Calu3 (cell line): ENCODE measurements at regions not wholly inside any gene's neighbourhood (a gene's known extent, or its start where the extent isn't known, plus 50 kb on each side); places are given as distances from the start of the nearest gene placed in this dataset.

Experiments used
- BruUV-seq: library from RNA; stranded (reverse); fragments of 400-500 nt; replicated peaks from 2 replicates; lab custom pipeline; 2021; lab: Mats Ljungman, UMichigan
- CTCF ChIA-PET: fragments of 300-600 bp; sonication (Branson Sonifier 250); formaldehyde crosslinking; loops from one replicate; lab custom pipeline; 2022; ENCODE audit warnings: antibody characterized with exemption; lab: Charles Lee
- DNase-seq: peaks from one replicate; pipeline ENCODE4 v3.0.0; 2022
- H3K27ac Mint-ChIP-seq: one replicate; pipeline ENCODE4 v1.8.0; 2022; ENCODE audit warnings: mixed read lengths; ENCODE audit not compliant: unreplicated experiment
- H3K27me3 Mint-ChIP-seq: one replicate; pipeline ENCODE4 v1.8.0; 2022; ENCODE audit warnings: mixed read lengths; ENCODE audit not compliant: unreplicated experiment
- H3K36me3 Mint-ChIP-seq: one replicate; pipeline ENCODE4 v1.8.0; 2022; ENCODE audit warnings: mild to moderate bottlenecking, moderate library complexity, mixed read lengths; ENCODE audit not compliant: insufficient read depth, unreplicated experiment
- H3K4me1 Mint-ChIP-seq: one replicate; pipeline ENCODE4 v1.8.0; 2022; ENCODE audit warnings: mild to moderate bottlenecking, low read depth, mixed read lengths; ENCODE audit not compliant: unreplicated experiment
- H3K4me3 Mint-ChIP-seq: one replicate; pipeline ENCODE4 v1.8.0; 2022; ENCODE audit warnings: mild to moderate bottlenecking, low read depth, moderate library complexity, mixed read lengths; ENCODE audit not compliant: unreplicated experiment
- H3K9me3 Mint-ChIP-seq: one replicate; pipeline ENCODE4 v1.8.0; 2022; ENCODE audit warnings: low read depth, mixed read lengths; ENCODE audit not compliant: unreplicated experiment
- intact Hi-C: fragments of 100-400 bp; cut with micrococcal nuclease; formaldehyde crosslinking; loops from one replicate; pipeline ENCODE4 v1.10.0; 2022; ENCODE audit not compliant: unreplicated experiment
- TF ChIP-seq, protein P1 (sequence below): fragments of 200-600 bp; IDR thresholded peaks from one replicate; pipeline ENCODE4 v1.8.0; 2022; ENCODE audit warnings: antibody characterized with exemption; ENCODE audit not compliant: unreplicated experiment

DNA sequence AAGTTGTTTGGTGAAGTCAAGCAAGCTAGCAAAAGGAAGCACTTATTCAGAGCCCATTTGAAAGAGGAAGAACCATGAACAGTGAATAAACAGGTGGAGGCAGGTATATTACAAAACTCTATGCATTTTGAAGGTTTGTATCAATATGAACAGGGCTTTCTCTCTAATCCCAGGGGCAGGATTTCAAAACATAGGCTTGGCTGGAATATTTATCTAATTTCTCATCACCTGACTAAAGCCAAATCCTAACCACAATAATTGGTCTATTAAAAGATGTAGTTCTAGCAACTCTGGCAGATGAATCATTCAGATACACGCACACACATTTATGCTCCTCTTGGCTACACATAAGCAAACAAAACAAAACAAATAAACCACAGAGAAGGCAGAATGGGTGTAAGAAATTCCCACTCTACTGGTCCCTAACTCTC, 554.4 kb downstream of the INHBA start:
- H3K27me3 Mint-ChIP-seq, result no peaks in the 10 kb centered on the region
- peaks cover 42% of the 10 kb centered on the region for H3K4me1 Mint-ChIP-seq
- intact Hi-C loops, result loop anchor here (2.0 kb wide), 1 partner anchor 38 kb away; no protein-coding TSS in a partner anchor
- no TSS peak for BruUV-seq
- peaks cover 6% of the 10 kb centered on the region for H3K36me3 Mint-ChIP-seq
- H3K9me3 Mint-ChIP-seq, result peaks cover 4% of the 10 kb centered on the region
- H3K4me3 Mint-ChIP-seq, result no peak overlapping the region
- DNase-seq, result no peak
- CTCF ChIA-PET, result no interaction called here
- H3K27ac Mint-ChIP-seq, result peak overlapping the region; percentile 71
- TF ChIP-seq, protein P1, sequence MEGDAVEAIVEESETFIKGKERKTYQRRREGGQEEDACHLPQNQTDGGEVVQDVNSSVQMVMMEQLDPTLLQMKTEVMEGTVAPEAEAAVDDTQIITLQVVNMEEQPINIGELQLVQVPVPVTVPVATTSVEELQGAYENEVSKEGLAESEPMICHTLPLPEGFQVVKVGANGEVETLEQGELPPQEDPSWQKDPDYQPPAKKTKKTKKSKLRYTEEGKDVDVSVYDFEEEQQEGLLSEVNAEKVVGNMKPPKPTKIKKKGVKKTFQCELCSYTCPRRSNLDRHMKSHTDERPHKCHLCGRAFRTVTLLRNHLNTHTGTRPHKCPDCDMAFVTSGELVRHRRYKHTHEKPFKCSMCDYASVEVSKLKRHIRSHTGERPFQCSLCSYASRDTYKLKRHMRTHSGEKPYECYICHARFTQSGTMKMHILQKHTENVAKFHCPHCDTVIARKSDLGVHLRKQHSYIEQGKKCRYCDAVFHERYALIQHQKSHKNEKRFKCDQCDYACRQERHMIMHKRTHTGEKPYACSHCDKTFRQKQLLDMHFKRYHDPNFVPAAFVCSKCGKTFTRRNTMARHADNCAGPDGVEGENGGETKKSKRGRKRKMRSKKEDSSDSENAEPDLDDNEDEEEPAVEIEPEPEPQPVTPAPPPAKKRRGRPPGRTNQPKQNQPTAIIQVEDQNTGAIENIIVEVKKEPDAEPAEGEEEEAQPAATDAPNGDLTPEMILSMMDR, result no peak

DNA sequence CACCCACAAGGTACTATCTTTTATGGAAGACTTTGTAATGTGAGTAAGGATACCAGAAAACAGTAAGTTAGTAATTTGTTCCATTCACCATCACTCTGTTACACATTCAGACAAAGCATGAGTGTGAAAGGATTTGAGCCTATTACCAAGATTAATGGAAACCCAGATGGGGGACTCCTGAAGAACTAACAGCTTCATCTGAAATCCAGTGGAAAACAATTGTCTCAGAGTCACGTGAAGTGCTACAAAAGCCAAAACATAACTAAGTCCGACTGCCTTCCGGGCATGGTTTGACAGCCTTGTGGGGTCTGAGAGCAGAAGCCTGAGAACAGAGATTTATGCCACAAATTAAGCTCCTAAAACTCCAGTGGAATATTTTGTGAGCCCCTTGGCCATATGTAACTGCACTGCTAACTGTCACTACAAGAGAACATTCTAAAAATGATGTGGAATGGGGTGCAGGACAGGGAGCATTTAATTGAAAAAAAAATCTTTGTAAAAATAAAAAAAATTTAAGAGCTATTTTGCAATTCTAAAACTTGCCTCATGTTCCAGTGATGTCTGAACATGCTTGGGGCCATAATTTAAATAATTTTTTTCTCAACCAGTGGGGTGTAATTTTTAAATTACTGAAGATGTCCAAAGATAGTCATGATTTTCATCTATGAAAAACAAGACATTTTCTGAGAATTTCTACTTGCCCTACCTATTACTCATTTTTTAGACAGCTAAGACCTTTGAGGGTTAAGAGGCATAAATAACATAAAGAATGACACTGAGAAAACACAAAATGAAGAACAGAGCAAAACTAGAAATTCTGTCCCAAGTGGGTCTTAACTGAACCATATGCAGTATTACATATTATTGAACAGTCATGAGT, 555.0 kb downstream of the INHBA start:
- peaks cover 42% of the 10 kb centered on the region for H3K4me1 Mint-ChIP-seq
- H3K27ac Mint-ChIP-seq, result peak overlapping the region; percentile 71
- no peak overlapping the region for H3K4me3 Mint-ChIP-seq
- peaks cover 6% of the 10 kb centered on the region for H3K36me3 Mint-ChIP-seq
- intact Hi-C loops, result loop anchor here (2.0 kb wide), 1 partner anchor 37 kb away; no protein-coding TSS in a partner anchor
- TF ChIP-seq, protein P1, result no peak
- BruUV-seq, result no TSS peak
- peaks cover 4% of the 10 kb centered on the region for H3K9me3 Mint-ChIP-seq
- no peak for DNase-seq
- CTCF ChIA-PET, result no interaction called here
- no peaks in the 10 kb centered on the region for H3K27me3 Mint-ChIP-seq

DNA sequence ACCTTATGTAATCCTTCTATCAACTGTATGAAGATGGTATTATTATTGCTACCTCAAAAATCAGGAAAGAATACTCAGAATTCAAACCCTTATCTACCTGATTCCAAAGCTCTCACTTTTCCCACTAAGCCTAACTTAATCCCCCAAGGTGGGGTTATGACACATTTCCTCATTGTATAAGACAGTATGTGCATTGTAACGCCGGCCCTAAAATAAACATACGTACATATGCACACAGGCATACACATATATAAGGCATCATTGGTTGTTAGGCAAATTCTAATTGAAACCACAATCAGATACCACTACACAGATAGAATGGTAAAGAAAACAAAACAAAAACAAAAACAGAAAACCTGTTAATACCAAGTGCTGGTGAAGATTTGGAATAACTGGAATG, 556.5 kb downstream of the INHBA start:
- CTCF ChIA-PET, result no interaction called here
- no peaks in the 10 kb centered on the region for H3K27me3 Mint-ChIP-seq
- TF ChIP-seq, protein P1, result no peak
- H3K36me3 Mint-ChIP-seq, result peaks cover 6% of the 10 kb centered on the region
- intact Hi-C loops, result no loop called here
- no peak for DNase-seq
- no peak overlapping the region for H3K27ac Mint-ChIP-seq
- no peak overlapping the region for H3K4me3 Mint-ChIP-seq
- H3K9me3 Mint-ChIP-seq, result peaks cover 4% of the 10 kb centered on the region
- peaks cover 42% of the 10 kb centered on the region for H3K4me1 Mint-ChIP-seq
- BruUV-seq, result no TSS peak

DNA sequence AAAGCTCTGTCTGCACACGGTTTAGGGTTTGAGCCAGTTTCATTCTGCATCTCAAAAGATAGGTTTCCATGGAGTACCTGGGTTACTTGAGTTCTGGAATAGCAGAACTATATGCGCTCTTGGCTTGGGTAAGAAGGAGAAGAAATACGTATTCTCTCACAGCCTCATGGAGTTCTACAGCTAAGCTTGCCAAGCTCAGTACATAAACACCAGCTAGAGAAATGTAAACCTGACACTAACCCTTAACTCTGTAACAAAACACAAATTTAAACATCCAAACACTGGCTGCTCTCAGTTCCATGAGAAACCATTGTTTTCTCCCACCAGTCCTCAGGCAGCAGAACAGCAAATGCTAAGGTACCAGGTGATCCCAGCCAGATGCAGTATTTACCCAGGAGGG, 557.2 kb downstream of the INHBA start:
- H3K27me3 Mint-ChIP-seq, result no peaks in the 10 kb centered on the region
- no TSS peak for BruUV-seq

More for the DNA sequence above, 557.2 kb downstream of the INHBA start:
- Mint-ChIP-seq H3K4me3 (no peak overlapping the region), H3K36me3 (peaks cover 6% of the 10 kb centered on the region), H3K4me1 (peaks cover 42% of the 10 kb centered on the region), H3K27ac (no peak overlapping the region), H3K9me3 (peaks cover 4% of the 10 kb centered on the region)
- no peak for DNase-seq
- TF ChIP-seq, protein P1, result no peak
- intact Hi-C loops, result no loop called here
- CTCF ChIA-PET, result no interaction called here
